Globus pallidus (tissue), 1 donor: ENCODE measurements at regions not wholly inside any gene's neighbourhood (a gene's known extent, or its start where the extent isn't known, plus 50 kb on each side); places are given as distances from the start of the nearest gene placed in this dataset.
"Not testable (repeated sequence)": the region's sequence is repeated elsewhere in the genome, so short reads cannot be mapped to it uniquely, and the experiment has no call there.

Experiments used
- DNase-seq: peaks from one replicate; pipeline ENCODE4 v3.0.0-alpha.2; 2015; ENCODE audit warnings: low spot score

GRCh38 chr2:167792126-167792525 is 455.3 kb downstream of the STK39 start:
- DNase-seq: no peak

GRCh38 chr2:167790781-167791450 is 456.5 kb downstream of the STK39 start:
- DNase-seq: no peak

- no peak for DNase-seq
Observed at GRCh38 chr2:167790189-167790588, 457.2 kb downstream of the STK39 start.

- no peak for DNase-seq
Observed at GRCh38 chr2:167787562-167787961, 459.8 kb downstream of the STK39 start.

- no peak for DNase-seq
Observed at GRCh38 chr2:167787021-167787420, 460.4 kb downstream of the STK39 start.

GRCh38 chr2:167785606-167786216 is 461.7 kb downstream of the STK39 start:
- DNase-seq: no peak

GRCh38 chr2:167784084-167784425 is 463.3 kb downstream of the STK39 start:
- no peak for DNase-seq

- no peak for DNase-seq
Observed at GRCh38 chr2:167783261-167784083, 463.9 kb downstream of the STK39 start.

- not testable (repeated sequence) for DNase-seq
Observed at GRCh38 chr2:167781629-167782028, 465.8 kb downstream of the STK39 start.

GRCh38 chr2:167776359-167776758 is 471.0 kb downstream of the STK39 start:
- DNase-seq: no peak

GRCh38 chr2:167771628-167772027 is 475.8 kb downstream of the STK39 start:
- no peak for DNase-seq

- no peak for DNase-seq
Observed at GRCh38 chr2:167769020-167769419, 478.4 kb downstream of the STK39 start.

- DNase-seq: no peak
Observed at GRCh38 chr2:167767830-167768229, 479.6 kb downstream of the STK39 start.

- no peak for DNase-seq
Observed at GRCh38 chr2:167764772-167765341, 482.5 kb downstream of the STK39 start.

GRCh38 chr2:167761465-167762136 is 485.8 kb downstream of the STK39 start:
- no peak for DNase-seq

GRCh38 chr2:167759531-167759930 is 487.9 kb downstream of the STK39 start:
- no peak for DNase-seq

GRCh38 chr2:167758292-167758691 is 489.1 kb downstream of the STK39 start:
- DNase-seq: no peak

- DNase-seq: no peak
Observed at GRCh38 chr2:167756446-167756845, 490.9 kb downstream of the STK39 start.

- DNase-seq: no peak
Observed at GRCh38 chr2:167753142-167753541, 494.3 kb downstream of the STK39 start.

- no peak for DNase-seq
Observed at GRCh38 chr2:167752734-167753133, 494.7 kb downstream of the STK39 start.

- no peak for DNase-seq
Observed at GRCh38 chr2:167750675-167751074, 496.7 kb downstream of the STK39 start.

- DNase-seq: no peak
Observed at GRCh38 chr2:167749660-167750059, 497.7 kb downstream of the STK39 start.
